IMR-90 (cell line): ENCODE measurements at regions not wholly inside any gene's neighbourhood (a gene's known extent, or its start where the extent isn't known, plus 50 kb on each side); places are given as distances from the start of the nearest gene placed in this dataset.

Source experiments
- ATAC-seq: fragments of 200-7000 bp; cut with Tn5 transposase; 2 replicates; pipeline ENCODE4 v1.9.1; 2020; ENCODE audit warnings: low read depth, mild to moderate bottlenecking, moderate library complexity
- BruUV-seq: library from RNA; stranded (reverse); fragments of 400-500 nt; replicated peaks from 2 replicates; lab custom pipeline; 2021; lab: Mats Ljungman, UMichigan
- CTCF ChIA-PET: fragments of 300-600 bp; formaldehyde crosslinking; extraction: SDS; loops from one replicate; lab custom pipeline; 2021; ENCODE audit warnings: antibody characterized with exemption; lab: Yijun Ruan, JAX
- POLR2A ChIA-PET: fragments of 300-600 bp; sonication (Branson Sonifier 250); formaldehyde crosslinking; loops from one replicate; lab custom pipeline; 2022; ENCODE audit warnings: antibody characterized with exemption; ENCODE audit not compliant: unreplicated experiment; lab: Charles Lee
- DNase-seq: peaks from one replicate; pipeline ENCODE4 v3.0.0; 2013
- H2AFZ ChIP-seq: replicated peaks from 2 replicates; pipeline ENCODE3; 2013; ENCODE audit warnings: low read length, mild to moderate bottlenecking; ENCODE audit not compliant: poor library complexity
- H2AK5ac ChIP-seq: 2 replicates; pipeline ENCODE4 v1.6.1; 2013; ENCODE audit warnings: low read depth, low read length, inconsistent platforms
- H2AK9ac ChIP-seq: replicated peaks from 2 replicates; pipeline ENCODE3; 2013; ENCODE audit warnings: mild to moderate bottlenecking, low read depth, low read length, moderate library complexity; ENCODE audit not compliant: poor library complexity
- H2BK120ac ChIP-seq: 2 replicates; pipeline ENCODE4 v1.6.1; 2013; ENCODE audit warnings: low read depth, low read length, inconsistent platforms
- H2BK15ac ChIP-seq: 3 replicates; pipeline ENCODE4 v1.6.1; 2013; ENCODE audit warnings: low read depth, low read length, inconsistent platforms
- H2BK20ac ChIP-seq: 2 replicates; pipeline ENCODE4 v1.6.1; 2013; ENCODE audit warnings: low read depth, mild to moderate bottlenecking, inconsistent platforms, low read length, moderate library complexity
- H2BK5ac ChIP-seq: 2 replicates; pipeline ENCODE4 v1.6.1; 2013; ENCODE audit warnings: mild to moderate bottlenecking, low read depth, low read length, inconsistent platforms; ENCODE audit not compliant: poor library complexity, severe bottlenecking
- H3K14ac ChIP-seq: replicated peaks from 2 replicates; pipeline ENCODE4 v1.6.1; 2013; ENCODE audit warnings: low read depth, low read length, inconsistent platforms
- H3K18ac ChIP-seq: 2 replicates; pipeline ENCODE4 v1.6.1; 2013; ENCODE audit warnings: low read depth, low read length, control low read depth
- H3K23ac ChIP-seq: 2 replicates; pipeline ENCODE4 v1.6.1; 2013; ENCODE audit warnings: low read depth, low read length, inconsistent platforms
- H3K27ac ChIP-seq: 2 replicates; pipeline ENCODE4 v1.5.1; 2013; ENCODE audit warnings: mild to moderate bottlenecking, control low read depth, low read length; ENCODE audit not compliant: insufficient read depth
- H3K27me3 ChIP-seq: 2 replicates; pipeline ENCODE4 v1.6.1; 2013; ENCODE audit warnings: low read length; ENCODE audit not compliant: control insufficient read depth, insufficient read depth
- H3K36me3 ChIP-seq: 2 replicates; pipeline ENCODE4 v1.6.1; 2013; ENCODE audit warnings: low read length, mixed read lengths; ENCODE audit not compliant: control insufficient read depth, insufficient read depth
- H3K4ac ChIP-seq: 2 replicates; pipeline ENCODE4 v1.6.1; 2013; ENCODE audit warnings: low read depth, low read length, inconsistent platforms
- H3K4me1 ChIP-seq: 2 replicates; pipeline ENCODE4 v1.6.1; 2013; ENCODE audit warnings: low read length, mixed read lengths; ENCODE audit not compliant: control insufficient read depth, insufficient read depth
- H3K4me2 ChIP-seq: 2 replicates; pipeline ENCODE4 v1.6.1; 2013; ENCODE audit warnings: low read depth, mild to moderate bottlenecking, control low read depth, low read length, moderate library complexity
- H3K4me3 ChIP-seq: 2 replicates; pipeline ENCODE4 v1.5.1; 2013; ENCODE audit warnings: low read depth, mild to moderate bottlenecking, control low read depth, low read length, moderate library complexity; ENCODE audit not compliant: insufficient read depth
- H3K56ac ChIP-seq: 2 replicates; pipeline ENCODE4 v1.6.1; 2013; ENCODE audit warnings: low read length, inconsistent platforms; ENCODE audit not compliant: insufficient read depth; ENCODE audit errors: extremely low read depth
- H3K79me1 ChIP-seq, 2 experiments: 2 replicates each; pipeline ENCODE4 v1.6.1; 2013; ENCODE audit warnings: low read length in 2 of 2, inconsistent platforms in 1 of 2, low read depth in 1 of 2
- H3K9ac ChIP-seq: 2 replicates; pipeline ENCODE4 v1.6.1; 2013; ENCODE audit warnings: low read depth, low read length, control low read depth
- H3K9me1 ChIP-seq: 2 replicates; pipeline ENCODE4 v1.6.1; 2013; ENCODE audit warnings: low read length, inconsistent platforms; ENCODE audit not compliant: insufficient read depth
- H3K9me3 ChIP-seq: 2 replicates; pipeline ENCODE4 v1.6.1; 2013; ENCODE audit warnings: low read length; ENCODE audit not compliant: control insufficient read depth, insufficient read depth
- H4K20me1 ChIP-seq: 2 replicates; pipeline ENCODE4 v1.6.1; 2013; ENCODE audit warnings: low read length, inconsistent platforms; ENCODE audit not compliant: insufficient read depth
- H4K5ac ChIP-seq: 2 replicates; pipeline ENCODE4 v1.6.1; 2013; ENCODE audit warnings: mild to moderate bottlenecking, low read depth, low read length, control low read depth
- H4K8ac ChIP-seq, 2 experiments: 2 replicates each; pipeline ENCODE4 v1.6.1; 2013; ENCODE audit warnings: low read depth in 2 of 2, low read length in 2 of 2, control low read depth in 1 of 2, inconsistent platforms in 1 of 2
- H4K91ac ChIP-seq: 2 replicates; pipeline ENCODE4 v1.6.1; 2013; ENCODE audit warnings: low read depth, low read length, inconsistent platforms; ENCODE audit not compliant: insufficient read depth
- BHLHE40 ChIP-seq: fragments of 150-350 bp; IDR thresholded peaks from 2 replicates; pipeline ENCODE4 v1.6.1; 2016; ENCODE audit warnings: mild to moderate bottlenecking, low read depth, low read length
- CEBPB ChIP-seq: IDR thresholded peaks from 2 replicates; pipeline ENCODE4 v1.6.1; 2012; ENCODE audit warnings: low read depth, low read length, improper control_type of control experiment
- ELK1 ChIP-seq: fragments of 150-350 bp; IDR thresholded peaks from 2 replicates; pipeline ENCODE4 v1.6.1; 2016; ENCODE audit warnings: low read depth, mild to moderate bottlenecking, low read length, moderate library complexity, borderline replicate concordance
- FOS ChIP-seq: fragments of 150-350 bp; IDR thresholded peaks from 2 replicates; pipeline ENCODE4 v1.6.1; 2016; ENCODE audit warnings: low read depth, low read length
- MAFK ChIP-seq: IDR thresholded peaks from 2 replicates; pipeline ENCODE4 v1.6.1; 2012; ENCODE audit warnings: low read depth, low read length, improper control_type of control experiment
- MAZ ChIP-seq: IDR thresholded peaks from 2 replicates; pipeline ENCODE4 v1.6.1; 2012; ENCODE audit warnings: low read depth, mild to moderate bottlenecking, low read length, improper control_type of control experiment, moderate library complexity, borderline replicate concordance
- MXI1 ChIP-seq: IDR thresholded peaks from 2 replicates; pipeline ENCODE4 v1.6.1; 2012; ENCODE audit warnings: low read depth, mild to moderate bottlenecking, low read length, moderate library complexity, borderline replicate concordance
- NFE2L2 ChIP-seq: fragments of 150-350 bp; IDR thresholded peaks from 2 replicates; pipeline ENCODE4 v1.6.1; 2016; ENCODE audit warnings: low read depth, mild to moderate bottlenecking, low read length
- POLR2A ChIP-seq: IDR thresholded peaks from 2 replicates; pipeline ENCODE4 v1.6.1; 2012; ENCODE audit warnings: mild to moderate bottlenecking, low read depth, low read length
- RAD21 ChIP-seq: IDR thresholded peaks from 2 replicates; pipeline ENCODE4 v1.6.1; 2012; ENCODE audit warnings: low read length, improper control_type of control experiment
- RCOR1 ChIP-seq: IDR thresholded peaks from 2 replicates; pipeline ENCODE4 v1.6.1; 2012; ENCODE audit warnings: mild to moderate bottlenecking, low read length, improper control_type of control experiment; ENCODE audit not compliant: insufficient replicate concordance
- RFX5 ChIP-seq: IDR thresholded peaks from 2 replicates; pipeline ENCODE4 v1.8.0; 2012; ENCODE audit warnings: low read depth, mild to moderate bottlenecking, low read length, moderate library complexity
- SMC3 ChIP-seq: fragments of 150-350 bp; IDR thresholded peaks from 2 replicates; pipeline ENCODE4 v1.6.1; 2016; ENCODE audit warnings: low read depth, mild to moderate bottlenecking, antibody characterized with exemption, low read length, moderate library complexity
- USF2 ChIP-seq: fragments of 150-350 bp; IDR thresholded peaks from 2 replicates; pipeline ENCODE4 v1.6.1; 2017; ENCODE audit warnings: mild to moderate bottlenecking, antibody characterized with exemption, low read length, low read depth
- WGBS, 2 experiments: methylation state at CpG; one replicate each; pipeline versions ENCODE4 v1.1.5 to v1.1.7; 2013; ENCODE audit warnings: missing lambda C conversion rate in 2 of 2; ENCODE audit not compliant: insufficient read length in 1 of 2; ENCODE audit errors: extremely low coverage in 2 of 2; 5-methylcytosine and 5-hydroxymethylcytosine counted together
- dilution Hi-C: fragments of 300-500 bp; cut with HindIII; formaldehyde crosslinking; loops from one replicate; pipeline ENCODE4 v1.14.3; 2018; ENCODE audit warnings: low sequenced_read_pairs; ENCODE audit not compliant: unreplicated experiment
- in situ Hi-C: fragments of 300-500 bp; cut with MboI; formaldehyde crosslinking; loops from 3 replicates; pipeline ENCODE4 v1.14.3; 2019; ENCODE audit warnings: low sequenced_read_pairs, inconsistent platforms, mixed read lengths
- intact Hi-C: fragments of 100-400 bp; cut with micrococcal nuclease; formaldehyde crosslinking; loops from 2 replicates; pipeline ENCODE4 v1.10.0; 2022

GRCh38 chr18:51891876-51892275 lies 448.1 kb upstream of the DCC start:
- dilution Hi-C loops: no loop called here
- WGBS, 2 experiments: no CpG with 5 or more reads among the region's 1 CpG
- no peak overlapping the region for H3K27ac ChIP-seq

More at GRCh38 chr18:51891876-51892275, 448.1 kb upstream of the DCC start:
- in situ Hi-C loops: no loop called here
- H3K14ac ChIP-seq: no peak overlapping the region
- H3K9me3 ChIP-seq: peaks cover 11% of the 10 kb centered on the region
- ATAC-seq: no peak
- no peak for DNase-seq
- no TSS peak for BruUV-seq
- H3K4ac ChIP-seq: no peak overlapping the region
- H2AK5ac ChIP-seq: no peak overlapping the region
- TF ChIP-seq RCOR1: no peak
- no peak for TF ChIP-seq ELK1
- no peak for TF ChIP-seq MAZ
- TF ChIP-seq NFE2L2: no peak
- TF ChIP-seq RFX5: no peak
- no peak for TF ChIP-seq BHLHE40
- no peak for TF ChIP-seq USF2
- TF ChIP-seq POLR2A: no peak
- TF ChIP-seq RAD21: no peak
- no peak for TF ChIP-seq MAFK
- no peak for TF ChIP-seq CEBPB
- TF ChIP-seq FOS: no peak
- no peak for TF ChIP-seq SMC3
- no peak for TF ChIP-seq MXI1
- H3K4me1 ChIP-seq: no peaks in the 10 kb centered on the region
- H2BK20ac ChIP-seq: no peak overlapping the region
- H2AK9ac ChIP-seq: no peak overlapping the region
- no peaks in the 10 kb centered on the region for H3K9me1 ChIP-seq
- intact Hi-C loops: no loop called here
- H3K4me2 ChIP-seq: no peak overlapping the region
- H3K4me3 ChIP-seq: no peak overlapping the region
- H2BK15ac ChIP-seq: no peak overlapping the region
- no peak overlapping the region for H3K23ac ChIP-seq
- H4K8ac ChIP-seq: no peak overlapping the region
- H2BK5ac ChIP-seq: no peak overlapping the region
- H3K27me3 ChIP-seq: no peaks in the 10 kb centered on the region
- ChIA-PET POLR2A (no interaction called here), CTCF (interaction anchor here (0.6 kb wide), 2 partner anchors 23 to 193 kb away, joined by 3 read pairs; no protein-coding TSS in a partner anchor)
- H3K79me1 ChIP-seq: no peaks in the 10 kb centered on the region
- H3K56ac ChIP-seq: no peak overlapping the region
- no peaks in the 10 kb centered on the region for H3K36me3 ChIP-seq
- no peak overlapping the region for H2BK120ac ChIP-seq
- H4K5ac ChIP-seq: no peak overlapping the region
- H2AFZ ChIP-seq: no peak overlapping the region
- no peaks in the 10 kb centered on the region for H4K20me1 ChIP-seq
- H3K9ac ChIP-seq: no peak overlapping the region
- H3K18ac ChIP-seq: no peak overlapping the region
- H4K91ac ChIP-seq: no peak overlapping the region
